Effector memory CD8-positive, alpha-beta T cell (primary cell): ENCODE measurements at regions not wholly inside any gene's neighbourhood (a gene's known extent, or its start where the extent isn't known, plus 50 kb on each side); places are given as distances from the start of the nearest gene placed in this dataset.
"Not testable (repeated sequence)": the region's sequence is repeated elsewhere in the genome, so short reads cannot be mapped to it uniquely, and the experiment has no call there.

ENCODE experiments used
- ATAC-seq: fragments of 150-1000 bp; cut with Tn5 transposase; replicated peaks from 2 replicates; pipeline ENCODE4 v1.10.0; 2021; ENCODE audit warnings: mild to moderate bottlenecking, moderate library complexity
- DNase-seq, 3 experiments: peaks; one replicate each; pipeline ENCODE4 v3.0.0; 2021
- H3K27ac Mint-ChIP-seq, 2 donors: one replicate each; pipeline ENCODE4 v1.8.0; 2022; ENCODE audit warnings: mild to moderate bottlenecking in 2 of 2, mixed read lengths in 2 of 2, moderate library complexity in 2 of 2
- H3K27me3 Mint-ChIP-seq, 2 donors: one replicate each; pipeline ENCODE4 v1.8.0; 2022; ENCODE audit warnings: mixed read lengths in 2 of 2
- H3K36me3 Mint-ChIP-seq: one replicate; pipeline ENCODE4 v1.8.0; 2022; ENCODE audit warnings: mild to moderate bottlenecking, moderate library complexity, mixed read lengths; ENCODE audit not compliant: insufficient read depth
- H3K4me1 Mint-ChIP-seq, 2 donors: one replicate each; pipeline ENCODE4 v1.8.0; 2022; ENCODE audit warnings: low read depth in 2 of 2, mixed read lengths in 2 of 2
- H3K4me3 Mint-ChIP-seq, 2 donors: one replicate each; pipeline ENCODE4 v1.8.0; 2022; ENCODE audit warnings: mild to moderate bottlenecking in 2 of 2, mixed read lengths in 2 of 2, moderate library complexity in 2 of 2
- H3K9me3 Mint-ChIP-seq, 2 donors: one replicate each; pipeline ENCODE4 v1.8.0; 2022; ENCODE audit warnings: mixed read lengths in 2 of 2

GRCh38 chr15:35933531-35933930, 387.6 kb upstream of the DPH6 start:
- Mint-ChIP-seq H3K9me3 (peaks cover 0 to 4% of the 10 kb centered on the region in 2 donors), H3K4me3 (no peak overlapping the region), H3K36me3 (no peaks in the 10 kb centered on the region), H3K27me3 (no peaks in the 10 kb centered on the region), H3K27ac (no peak overlapping the region), H3K4me1 (no peaks in the 10 kb centered on the region)
- ATAC-seq = no peak
- DNase-seq = no peak

DNA sequence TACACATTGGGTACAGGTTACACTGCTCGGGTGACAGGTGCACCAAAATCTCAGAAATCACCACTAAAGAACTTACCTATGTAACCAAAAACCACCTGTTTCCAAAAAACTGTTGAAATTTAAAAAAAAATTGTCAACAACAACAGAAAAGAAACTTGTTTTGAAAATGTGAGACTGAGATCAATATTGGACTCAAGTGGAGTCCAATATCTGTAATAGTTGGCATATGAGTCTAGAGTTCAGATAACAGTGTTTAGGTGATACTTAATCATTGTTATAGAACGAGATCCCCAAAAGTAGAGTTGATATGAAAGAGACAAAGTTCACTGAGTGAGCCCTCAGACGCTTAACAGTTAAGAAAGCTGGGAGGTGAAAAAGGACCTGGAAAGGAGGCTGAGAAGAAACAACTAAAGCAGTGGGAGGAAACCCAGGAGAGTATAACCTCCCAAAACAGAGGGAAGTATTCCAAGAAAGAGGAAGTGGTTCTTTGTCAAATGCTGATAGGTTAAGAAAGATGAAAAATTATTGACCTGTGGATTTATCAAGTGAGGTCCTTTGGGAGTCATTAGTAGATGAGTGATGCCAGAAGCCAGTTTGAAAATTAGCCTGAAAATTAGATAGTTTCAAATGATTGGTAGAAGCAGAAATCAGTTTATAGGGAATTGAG, 388.6 kb upstream of the DPH6 start:
- Mint-ChIP-seq H3K9me3 (peaks cover 0 to 3% of the 10 kb centered on the region in 2 donors), H3K27me3 (no peaks in the 10 kb centered on the region), H3K27ac (no peak overlapping the region), H3K4me3 (no peak overlapping the region), H3K4me1 (no peaks in the 10 kb centered on the region), H3K36me3 (no peaks in the 10 kb centered on the region)
- DNase-seq = no peak
- ATAC-seq = no peak

- H3K9me3 Mint-ChIP-seq = peaks cover 0 to 2% of the 10 kb centered on the region in 2 donors
- no peak for DNase-seq
- no peak for ATAC-seq
These were observed 390.3 kb upstream of the DPH6 start for GRCh38 chr15:35936284-35936683.

GRCh38 chr15:35937380-35937779, 391.4 kb upstream of the DPH6 start:
- ATAC-seq (no peak), DNase-seq (no peak)
- H3K27me3 Mint-ChIP-seq = no peaks in the 10 kb centered on the region
- no peak overlapping the region for H3K4me3 Mint-ChIP-seq
- H3K9me3 Mint-ChIP-seq = peaks cover 0 to 1% of the 10 kb centered on the region in 2 donors
- no peaks in the 10 kb centered on the region for H3K36me3 Mint-ChIP-seq
- no peak overlapping the region for H3K27ac Mint-ChIP-seq
- H3K4me1 Mint-ChIP-seq = no peaks in the 10 kb centered on the region

More at GRCh38 chr15:35936284-35936683, 390.3 kb upstream of the DPH6 start:
- Mint-ChIP-seq H3K4me3 (no peak overlapping the region), H3K36me3 (no peaks in the 10 kb centered on the region), H3K27me3 (no peaks in the 10 kb centered on the region), H3K27ac (no peak overlapping the region), H3K4me1 (no peaks in the 10 kb centered on the region)

- H3K9me3 Mint-ChIP-seq = peaks cover 9 to 20% of the 10 kb centered on the region in 2 donors
- no peak overlapping the region for H3K27ac Mint-ChIP-seq
- H3K4me1 Mint-ChIP-seq = no peaks in the 10 kb centered on the region
- H3K27me3 Mint-ChIP-seq = no peaks in the 10 kb centered on the region
- ATAC-seq (no peak), DNase-seq (no peak)
- no peak overlapping the region for H3K4me3 Mint-ChIP-seq
- H3K36me3 Mint-ChIP-seq = no peaks in the 10 kb centered on the region
These were observed 399.1 kb upstream of the DPH6 start for GRCh38 chr15:35944945-35945585.

GRCh38 chr15:35953424-35953823, 407.5 kb upstream of the DPH6 start:
- Mint-ChIP-seq H3K27me3 (no peaks in the 10 kb centered on the region), H3K27ac (no peak overlapping the region), H3K4me1 (no peaks in the 10 kb centered on the region), H3K36me3 (no peaks in the 10 kb centered on the region), H3K9me3 (peaks cover 0 to 4% of the 10 kb centered on the region in 2 donors), H3K4me3 (no peak overlapping the region)
- DNase-seq = no peak
- ATAC-seq = no peak

DNA sequence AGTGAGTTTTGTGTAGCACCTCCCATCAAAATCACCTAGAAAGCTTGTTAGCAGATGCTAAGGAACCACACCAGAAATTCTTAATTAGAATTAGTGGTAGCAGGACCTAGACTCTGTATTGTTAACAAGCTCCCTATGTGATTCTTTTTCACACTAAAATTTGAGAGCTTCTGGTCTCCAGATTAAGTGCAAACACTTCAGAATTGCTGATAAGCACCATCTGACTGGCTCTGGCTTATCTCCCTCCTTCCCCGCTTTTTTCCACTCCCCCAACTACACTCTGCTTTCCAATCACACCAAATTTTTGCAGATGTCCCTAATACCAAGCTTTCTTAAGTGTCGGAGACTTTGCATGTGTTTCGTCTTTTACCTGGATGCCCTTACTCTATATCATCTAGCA, 410.1 kb upstream of the DPH6 start:
- no peak overlapping the region for H3K27ac Mint-ChIP-seq
- no peaks in the 10 kb centered on the region for H3K27me3 Mint-ChIP-seq
- no peak for DNase-seq
- H3K9me3 Mint-ChIP-seq = peaks cover 0 to 1% of the 10 kb centered on the region in 2 donors
- no peak for ATAC-seq
- H3K4me1 Mint-ChIP-seq = no peaks in the 10 kb centered on the region
- no peak overlapping the region for H3K4me3 Mint-ChIP-seq
- no peaks in the 10 kb centered on the region for H3K36me3 Mint-ChIP-seq

- no peaks in the 10 kb centered on the region for H3K27me3 Mint-ChIP-seq
- peaks cover 0 to 3% of the 10 kb centered on the region in 2 donors for H3K9me3 Mint-ChIP-seq
- H3K4me3 Mint-ChIP-seq = no peak overlapping the region
- DNase-seq = no peak
- no peak overlapping the region for H3K27ac Mint-ChIP-seq
- no peaks in the 10 kb centered on the region for H3K4me1 Mint-ChIP-seq
- no peak for ATAC-seq
- peaks cover 3% of the 10 kb centered on the region for H3K36me3 Mint-ChIP-seq
These were observed 412.1 kb upstream of the DPH6 start for GRCh38 chr15:35958021-35958420.

- Mint-ChIP-seq H3K4me3 (no peak overlapping the region), H3K4me1 (no peaks in the 10 kb centered on the region)
- no peak for DNase-seq
These were observed 413.0 kb upstream of the DPH6 start for GRCh38 chr15:35958975-35959374.

GRCh38 chr15:35963326-35963725, 417.4 kb upstream of the DPH6 start:
- DNase-seq = no peak
- H3K9me3 Mint-ChIP-seq = peaks cover 0 to 4% of the 10 kb centered on the region in 2 donors
- H3K4me1 Mint-ChIP-seq = no peaks in the 10 kb centered on the region
- H3K36me3 Mint-ChIP-seq = peaks cover 3% of the 10 kb centered on the region
- no peak overlapping the region for H3K4me3 Mint-ChIP-seq
- no peaks in the 10 kb centered on the region for H3K27me3 Mint-ChIP-seq
- no peak for ATAC-seq
- H3K27ac Mint-ChIP-seq = no peak overlapping the region

More at GRCh38 chr15:35958975-35959374, 413.0 kb upstream of the DPH6 start:
- Mint-ChIP-seq H3K36me3 (peaks cover 3% of the 10 kb centered on the region), H3K27ac (no peak overlapping the region), H3K27me3 (no peaks in the 10 kb centered on the region), H3K9me3 (peaks cover 0 to 3% of the 10 kb centered on the region in 2 donors)
- no peak for ATAC-seq

GRCh38 chr15:35966781-35967180, 420.8 kb upstream of the DPH6 start:
- Mint-ChIP-seq H3K4me1 (no peaks in the 10 kb centered on the region), H3K27me3 (no peaks in the 10 kb centered on the region), H3K9me3 (peaks cover 0 to 3% of the 10 kb centered on the region in 2 donors), H3K4me3 (no peak overlapping the region), H3K27ac (no peak overlapping the region), H3K36me3 (peaks cover under 1% of the 10 kb centered on the region)
- DNase-seq = no peak
- no peak for ATAC-seq

DNA sequence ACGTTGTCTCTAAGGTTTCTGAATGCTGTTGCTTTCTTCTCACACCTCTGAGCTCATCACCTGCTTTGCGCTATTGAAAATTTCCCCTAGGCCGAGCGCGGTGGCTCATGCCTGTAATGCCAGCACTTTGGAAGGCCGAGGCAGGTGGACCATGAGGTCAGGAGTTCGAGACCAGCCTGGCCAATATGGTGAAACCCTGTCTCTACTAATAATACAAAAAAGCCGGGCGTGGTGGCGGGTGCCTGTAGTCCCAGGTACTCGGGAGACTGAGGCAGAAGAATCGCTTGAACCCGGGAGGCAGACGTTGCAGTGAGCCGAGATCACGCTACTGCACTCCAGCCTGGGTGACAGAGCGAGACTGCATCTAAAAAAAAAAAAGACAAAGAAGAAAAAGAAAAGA, 422.0 kb upstream of the DPH6 start:
- not testable (repeated sequence) for DNase-seq, H3K27ac Mint-ChIP-seq, H3K27me3 Mint-ChIP-seq, H3K9me3 Mint-ChIP-seq, ATAC-seq, H3K4me3 Mint-ChIP-seq, H3K4me1 Mint-ChIP-seq, H3K36me3 Mint-ChIP-seq

GRCh38 chr15:35973029-35973428, 427.1 kb upstream of the DPH6 start:
- Mint-ChIP-seq H3K36me3 (no peaks in the 10 kb centered on the region), H3K9me3 (peaks cover 1 to 8% of the 10 kb centered on the region in 2 donors), H3K4me1 (no peaks in the 10 kb centered on the region), H3K4me3 (no peak overlapping the region), H3K27me3 (no peaks in the 10 kb centered on the region), H3K27ac (no peak overlapping the region)
- no peak for DNase-seq
- no peak for ATAC-seq

- ATAC-seq = no peak
- H3K27me3 Mint-ChIP-seq = no peaks in the 10 kb centered on the region
- no peak for DNase-seq
- H3K9me3 Mint-ChIP-seq = peaks cover 1 to 8% of the 10 kb centered on the region in 2 donors
- H3K27ac Mint-ChIP-seq = no peak overlapping the region
- no peak overlapping the region for H3K4me3 Mint-ChIP-seq
- no peaks in the 10 kb centered on the region for H3K36me3 Mint-ChIP-seq
- H3K4me1 Mint-ChIP-seq = no peaks in the 10 kb centered on the region
These were observed 428.1 kb upstream of the DPH6 start for GRCh38 chr15:35974052-35974451.
